ENCODE measurements at regions not wholly inside any gene's neighbourhood (a gene's known extent, or its start where the extent isn't known, plus 50 kb on each side); places are given as distances from the start of the nearest gene placed in this dataset.

GRCh38 chr6:91477688-91478087, 890.8 kb upstream of the MAP3K7 start:
- intact Hi-C loops (cut with DNase I) = no loop called here
- H3K27ac ChIP-seq = no peak overlapping the region
- no peak overlapping the region for H3K4me3 ChIP-seq (replicated peaks in 1 of 3)
- H3K36me3 ChIP-seq = no peaks in the 10 kb centered on the region
- no peaks in the 10 kb centered on the region for H3K27me3 ChIP-seq
- peaks cover 11 to 25% of the 10 kb centered on the region in 2 donors for H3K4me1 ChIP-seq
- no peak for TF ChIP-seq CTCF (IDR thresholded peaks at IDR 0.05)
- TF ChIP-seq POLR2A (IDR thresholded peaks at IDR 0.05) = no peak
- no peaks in the 10 kb centered on the region for H3K9me3 ChIP-seq
- 96 to 97% methylated on average over 6 of the region's 6 CpGs for WGBS, 2 donors
- no peak for DNase-seq

GRCh38 chr6:91476000-91476399, 889.1 kb upstream of the MAP3K7 start:
- peak; percentile 74 to 78 for DNase-seq
- WGBS, 2 donors = 23 to 36% methylated on average over 2 of the region's 2 CpGs
- Histone ChIP-seq H3K27me3 (no peaks in the 10 kb centered on the region), H3K36me3 (no peaks in the 10 kb centered on the region), H3K9me3 (no peaks in the 10 kb centered on the region), H3K27ac (peak overlapping the region; percentile 42 to 80 (median 53)), H3K4me3 (replicated peaks in 1 of 3) (peak overlapping the region in 1 of 3 donors; percentile 28), H3K4me1 (peaks cover 11 to 25% of the 10 kb centered on the region in 2 donors)
- TF ChIP-seq POLR2A (IDR thresholded peaks at IDR 0.05) (peak in 1 of 2 donors; percentile 70), CTCF (IDR thresholded peaks at IDR 0.05) (no peak)
- intact Hi-C loops (cut with DNase I) = no loop called here

GRCh38 chr6:91465393-91465792, 878.5 kb upstream of the MAP3K7 start:
- H3K4me3 ChIP-seq (replicated peaks in 1 of 3) = no peak overlapping the region
- H3K27me3 ChIP-seq = no peaks in the 10 kb centered on the region
- no peak for DNase-seq
- intact Hi-C loops (cut with DNase I) = no loop called here
- TF ChIP-seq POLR2A (IDR thresholded peaks at IDR 0.05) (no peak), CTCF (IDR thresholded peaks at IDR 0.05) (no peak)
- H3K36me3 ChIP-seq = no peaks in the 10 kb centered on the region
- no peak overlapping the region for H3K27ac ChIP-seq
- 94 to 95% methylated on average over 3 of the region's 3 CpGs for WGBS, 2 donors
- no peaks in the 10 kb centered on the region for H3K9me3 ChIP-seq
- no peaks in the 10 kb centered on the region for H3K4me1 ChIP-seq

GRCh38 chr6:91464718-91465117, 877.8 kb upstream of the MAP3K7 start:
- Histone ChIP-seq H3K27ac (no peak overlapping the region), H3K9me3 (no peaks in the 10 kb centered on the region), H3K4me3 (replicated peaks in 1 of 3) (no peak overlapping the region), H3K4me1 (no peaks in the 10 kb centered on the region), H3K36me3 (no peaks in the 10 kb centered on the region), H3K27me3 (no peaks in the 10 kb centered on the region)
- TF ChIP-seq POLR2A (IDR thresholded peaks at IDR 0.05) (no peak), CTCF (IDR thresholded peaks at IDR 0.05) (no peak)
- DNase-seq = no peak
- intact Hi-C loops (cut with DNase I) = no loop called here

GRCh38 chr6:91464201-91464600, 877.3 kb upstream of the MAP3K7 start:
- Histone ChIP-seq H3K4me1 (no peaks in the 10 kb centered on the region), H3K27me3 (no peaks in the 10 kb centered on the region), H3K36me3 (no peaks in the 10 kb centered on the region), H3K27ac (no peak overlapping the region), H3K9me3 (no peaks in the 10 kb centered on the region), H3K4me3 (replicated peaks in 1 of 3) (no peak overlapping the region)
- intact Hi-C loops (cut with DNase I) = no loop called here
- WGBS, 2 donors = 72 to 76% methylated on average over 1 of the region's 1 CpG
- TF ChIP-seq POLR2A (IDR thresholded peaks at IDR 0.05) (no peak), CTCF (IDR thresholded peaks at IDR 0.05) (no peak)
- no peak for DNase-seq

Data from thyroid gland (tissue), 4 donors.